ENCODE measurements at regions not wholly inside any gene's neighbourhood (a gene's known extent, or its start where the extent isn't known, plus 50 kb on each side); places are given as distances from the start of the nearest gene placed in this dataset.

- TF ChIP-seq CTCF (IDR thresholded peaks at IDR 0.05; ENCODE audit: extremely low read depth, insufficient read depth, missing control alignments) = no peak
- DNase-seq (ENCODE audit: low spot score) = no peak
- in situ Hi-C loops (cut with MboI; ENCODE audit: low pct_unique_long_range_greater_than_20kb, low sequenced_read_pairs, unreplicated experiment) = no loop called here
Observed at GRCh38 chr3:176765382-176765900, 431.8 kb downstream of the TBL1XR1 start.

GRCh38 chr3:176759815-176760506 is 437.3 kb downstream of the TBL1XR1 start:
- TF ChIP-seq CTCF (IDR thresholded peaks at IDR 0.05; ENCODE audit: extremely low read depth, insufficient read depth, missing control alignments) = no peak
- no peak for DNase-seq (ENCODE audit: low spot score)
- in situ Hi-C loops (cut with MboI; ENCODE audit: low pct_unique_long_range_greater_than_20kb, low sequenced_read_pairs, unreplicated experiment) = no loop called here

- in situ Hi-C loops (cut with MboI; ENCODE audit: low pct_unique_long_range_greater_than_20kb, low sequenced_read_pairs, unreplicated experiment) = no loop called here
- TF ChIP-seq CTCF (IDR thresholded peaks at IDR 0.05; ENCODE audit: extremely low read depth, insufficient read depth, missing control alignments) = no peak
- DNase-seq (ENCODE audit: low spot score) = no peak
Observed at GRCh38 chr3:176757429-176757828, 439.9 kb downstream of the TBL1XR1 start.

- in situ Hi-C loops (cut with MboI; ENCODE audit: low pct_unique_long_range_greater_than_20kb, low sequenced_read_pairs, unreplicated experiment) = no loop called here
- no peak for DNase-seq (ENCODE audit: low spot score)
- no peak for TF ChIP-seq CTCF (IDR thresholded peaks at IDR 0.05; ENCODE audit: extremely low read depth, insufficient read depth, missing control alignments)
Observed at GRCh38 chr3:176755977-176756376, 441.3 kb downstream of the TBL1XR1 start.

GRCh38 chr3:176755552-176755951 is 441.7 kb downstream of the TBL1XR1 start:
- in situ Hi-C loops (cut with MboI; ENCODE audit: low pct_unique_long_range_greater_than_20kb, low sequenced_read_pairs, unreplicated experiment) = no loop called here
- no peak for DNase-seq (ENCODE audit: low spot score)
- TF ChIP-seq CTCF (IDR thresholded peaks at IDR 0.05; ENCODE audit: extremely low read depth, insufficient read depth, missing control alignments) = no peak

- no peak for TF ChIP-seq CTCF (IDR thresholded peaks at IDR 0.05; ENCODE audit: extremely low read depth, insufficient read depth, missing control alignments)
- no peak for DNase-seq (ENCODE audit: low spot score)
- in situ Hi-C loops (cut with MboI; ENCODE audit: low pct_unique_long_range_greater_than_20kb, low sequenced_read_pairs, unreplicated experiment) = no loop called here
Observed at GRCh38 chr3:176741664-176742047, 455.6 kb downstream of the TBL1XR1 start.

Measured in GM13977 (cell line).